Colonic mucosa (tissue), 4 donors: ENCODE measurements at regions not wholly inside any gene's neighbourhood (a gene's known extent, or its start where the extent isn't known, plus 50 kb on each side); places are given as distances from the start of the nearest gene placed in this dataset.

ENCODE experiments used
- DNase-seq: peaks from one replicate; pipeline ENCODE4 v3.0.0-alpha.2; 2020
- H3K27ac ChIP-seq: fragments of 200-600 bp; one replicate; pipeline ENCODE4 v1.8.0; 2021
- H3K27me3 ChIP-seq: fragments of 200-600 bp; one replicate; pipeline ENCODE4 v1.8.0; 2021
- H3K36me3 ChIP-seq: fragments of 200-600 bp; one replicate; pipeline ENCODE4 v1.8.0; 2021
- H3K4me1 ChIP-seq: fragments of 200-600 bp; one replicate; pipeline ENCODE4 v1.8.0; 2021; ENCODE audit warnings: mild to moderate bottlenecking
- H3K4me3 ChIP-seq: fragments of 200-600 bp; one replicate; pipeline ENCODE4 v1.8.0; 2021
- H3K9ac ChIP-seq, 2 donors: one replicate each; pipeline ENCODE4 v1.7.0; 2013; ENCODE audit warnings: control low read depth in 2 of 2, low read depth in 2 of 2, low read length in 2 of 2
- H3K9me3 ChIP-seq: fragments of 200-600 bp; one replicate; pipeline ENCODE4 v1.8.0; 2021
- intact Hi-C: fragments of 100-400 bp; cut with DNase I; formaldehyde crosslinking; loops from one replicate; pipeline ENCODE4 v1.14.1; 2022
- TF ChIP-seq, protein P1 (sequence below): fragments of 200-600 bp; IDR thresholded peaks from one replicate; pipeline ENCODE4 v1.8.0; 2022; ENCODE audit warnings: antibody characterized with exemption, mild to moderate bottlenecking
- donor health status: healthy.
- donor health status: DM: no; HTN: no; CAD: no.
- donor health status: DM: no; HTN: no; CAD: no.

DNA sequence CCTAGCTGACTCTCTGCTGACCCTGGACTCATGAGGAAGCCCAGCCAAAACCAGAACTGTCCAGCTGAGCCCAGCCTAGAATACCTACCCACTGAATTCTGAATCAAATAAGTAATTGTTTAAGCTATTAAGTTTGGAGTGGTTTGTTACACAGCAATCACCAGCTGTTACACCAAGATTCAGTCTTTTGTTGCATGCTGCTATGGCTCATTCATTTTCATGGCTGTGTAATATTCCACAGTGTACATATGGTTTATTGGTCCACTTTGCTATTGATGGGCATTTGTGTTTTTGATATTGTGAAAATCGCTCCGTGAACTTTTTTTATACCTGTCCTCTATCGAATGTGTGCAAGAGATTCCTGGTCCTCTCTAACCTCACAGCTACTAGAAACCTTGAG is 156.4 kb downstream of the FGF18 start:
- DNase-seq: no peak
- intact Hi-C loops: no loop called here
- Histone ChIP-seq H3K4me1 (no peaks in the 10 kb centered on the region), H3K36me3 (no peaks in the 10 kb centered on the region), H3K27ac (no peak overlapping the region), H3K4me3 (no peak overlapping the region), H3K27me3 (no peaks in the 10 kb centered on the region), H3K9me3 (no peaks in the 10 kb centered on the region), H3K9ac (no peak overlapping the region)
- TF ChIP-seq, protein P1, sequence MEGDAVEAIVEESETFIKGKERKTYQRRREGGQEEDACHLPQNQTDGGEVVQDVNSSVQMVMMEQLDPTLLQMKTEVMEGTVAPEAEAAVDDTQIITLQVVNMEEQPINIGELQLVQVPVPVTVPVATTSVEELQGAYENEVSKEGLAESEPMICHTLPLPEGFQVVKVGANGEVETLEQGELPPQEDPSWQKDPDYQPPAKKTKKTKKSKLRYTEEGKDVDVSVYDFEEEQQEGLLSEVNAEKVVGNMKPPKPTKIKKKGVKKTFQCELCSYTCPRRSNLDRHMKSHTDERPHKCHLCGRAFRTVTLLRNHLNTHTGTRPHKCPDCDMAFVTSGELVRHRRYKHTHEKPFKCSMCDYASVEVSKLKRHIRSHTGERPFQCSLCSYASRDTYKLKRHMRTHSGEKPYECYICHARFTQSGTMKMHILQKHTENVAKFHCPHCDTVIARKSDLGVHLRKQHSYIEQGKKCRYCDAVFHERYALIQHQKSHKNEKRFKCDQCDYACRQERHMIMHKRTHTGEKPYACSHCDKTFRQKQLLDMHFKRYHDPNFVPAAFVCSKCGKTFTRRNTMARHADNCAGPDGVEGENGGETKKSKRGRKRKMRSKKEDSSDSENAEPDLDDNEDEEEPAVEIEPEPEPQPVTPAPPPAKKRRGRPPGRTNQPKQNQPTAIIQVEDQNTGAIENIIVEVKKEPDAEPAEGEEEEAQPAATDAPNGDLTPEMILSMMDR: no peak

DNA sequence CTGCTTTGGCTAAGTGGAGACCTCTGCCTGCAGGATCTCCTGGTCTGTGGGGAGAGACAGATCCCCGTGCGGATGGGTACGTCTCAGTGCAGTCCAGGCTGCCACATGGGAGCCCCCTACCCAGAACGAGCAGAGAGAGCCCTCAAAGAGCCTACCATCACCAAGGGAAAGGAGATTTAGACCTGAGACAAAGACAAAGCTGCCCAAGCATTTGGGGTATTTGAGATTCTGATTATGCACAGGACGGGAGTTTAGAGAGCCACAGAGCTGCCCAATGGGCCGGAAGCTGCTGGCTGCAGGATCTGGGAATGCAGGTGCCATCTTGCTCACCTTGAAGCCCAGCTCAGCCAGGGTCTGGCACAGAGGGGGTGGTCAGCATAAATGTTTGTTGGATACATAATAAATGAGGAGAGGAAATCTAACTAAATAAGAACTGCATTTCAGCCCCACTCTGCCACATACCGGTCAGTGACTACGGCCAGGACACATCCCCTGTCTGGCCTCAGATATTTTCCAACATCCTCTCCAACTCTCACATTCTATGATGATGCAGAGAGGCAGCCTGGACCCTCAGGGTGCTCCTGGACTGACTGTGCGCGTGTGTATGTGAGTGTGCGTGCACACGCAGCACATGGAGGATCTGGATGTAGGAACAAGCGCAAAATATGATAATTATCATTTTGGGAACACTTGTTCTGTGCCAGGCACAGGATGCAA is 157.8 kb downstream of the FGF18 start:
- Histone ChIP-seq H3K9ac (no peak overlapping the region), H3K27me3 (no peaks in the 10 kb centered on the region), H3K4me3 (no peak overlapping the region), H3K36me3 (no peaks in the 10 kb centered on the region), H3K4me1 (no peaks in the 10 kb centered on the region), H3K9me3 (no peaks in the 10 kb centered on the region), H3K27ac (no peak overlapping the region)
- TF ChIP-seq, protein P1: no peak
- DNase-seq: no peak
- intact Hi-C loops: no loop called here

DNA sequence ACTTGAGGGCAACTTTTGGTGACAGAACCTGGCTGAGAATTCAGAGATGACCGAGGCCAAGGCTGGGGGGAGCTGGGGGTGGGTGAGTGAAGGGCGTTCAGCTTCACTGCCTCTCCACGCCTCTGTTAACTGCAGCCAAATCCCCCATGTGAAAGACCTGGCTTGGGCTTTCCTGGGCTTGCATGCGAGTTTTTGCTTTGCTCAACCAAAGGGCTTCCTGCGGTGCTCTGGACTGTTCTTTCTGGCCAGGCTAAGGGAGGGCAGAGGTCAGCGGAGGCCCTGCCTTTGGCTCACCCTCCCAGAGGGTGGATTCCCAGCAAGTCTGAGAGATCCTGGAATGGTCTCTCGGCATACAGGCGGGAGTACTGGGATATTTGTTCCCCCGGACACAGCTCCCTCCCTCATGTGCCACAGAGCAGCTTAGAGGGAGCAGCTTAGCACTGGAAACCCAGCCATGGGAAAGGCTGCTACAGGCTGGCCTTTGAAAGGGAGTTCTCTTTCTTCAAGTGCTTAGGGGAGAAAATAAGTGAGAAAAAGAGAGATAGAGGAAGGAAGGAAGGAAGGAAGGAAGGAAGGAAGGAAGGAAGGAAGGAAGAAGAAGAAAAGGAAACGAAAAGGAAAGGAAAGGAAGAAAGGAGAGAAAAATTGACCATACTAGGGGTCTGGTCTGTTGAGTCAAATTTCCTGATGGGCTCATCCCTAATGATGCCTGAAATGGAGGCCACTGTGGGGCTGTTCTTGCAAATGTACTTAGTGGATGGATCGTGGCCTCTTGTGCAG is 158.8 kb downstream of the FGF18 start:
- H3K36me3 ChIP-seq: no peaks in the 10 kb centered on the region
- no peak overlapping the region for H3K27ac ChIP-seq
- intact Hi-C loops: no loop called here
- DNase-seq: peak; percentile 13
- no peaks in the 10 kb centered on the region for H3K9me3 ChIP-seq
- TF ChIP-seq, protein P1: no peak
- no peaks in the 10 kb centered on the region for H3K27me3 ChIP-seq
- no peak overlapping the region for H3K9ac ChIP-seq
- H3K4me3 ChIP-seq: no peak overlapping the region
- no peaks in the 10 kb centered on the region for H3K4me1 ChIP-seq

DNA sequence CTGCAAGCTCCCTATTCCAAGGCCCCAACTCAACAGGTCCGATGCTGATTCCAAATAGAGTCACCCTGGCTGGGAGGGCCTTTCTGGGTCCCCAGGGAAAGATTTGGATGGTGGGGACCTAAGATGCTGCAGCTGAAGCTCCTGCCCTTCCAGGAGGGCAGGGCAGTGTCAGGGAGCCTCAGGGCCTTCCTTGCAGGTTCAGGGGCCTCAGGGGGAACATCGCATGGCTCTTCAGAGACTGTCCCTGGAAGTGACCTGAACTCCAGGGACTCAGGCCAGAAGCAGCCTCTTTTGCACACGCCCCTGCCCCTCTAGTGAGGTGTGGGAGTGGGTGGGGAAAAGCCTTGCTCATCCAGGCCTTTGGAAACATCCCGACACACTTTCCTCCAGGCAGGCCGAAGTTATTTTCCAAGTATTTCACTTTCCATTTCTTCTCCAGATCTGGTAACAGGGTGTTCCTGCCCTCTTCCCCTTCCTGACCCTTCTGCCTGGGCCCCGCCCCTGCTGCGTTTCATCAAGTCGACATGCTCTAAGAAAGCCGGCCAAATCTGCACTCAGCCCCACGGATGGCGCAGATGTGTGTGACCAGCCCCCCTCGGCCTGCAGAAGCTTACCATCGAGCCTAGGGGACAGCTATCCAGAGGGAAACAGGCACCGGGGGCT is 159.5 kb downstream of the FGF18 start:
- intact Hi-C loops: no loop called here

DNA sequence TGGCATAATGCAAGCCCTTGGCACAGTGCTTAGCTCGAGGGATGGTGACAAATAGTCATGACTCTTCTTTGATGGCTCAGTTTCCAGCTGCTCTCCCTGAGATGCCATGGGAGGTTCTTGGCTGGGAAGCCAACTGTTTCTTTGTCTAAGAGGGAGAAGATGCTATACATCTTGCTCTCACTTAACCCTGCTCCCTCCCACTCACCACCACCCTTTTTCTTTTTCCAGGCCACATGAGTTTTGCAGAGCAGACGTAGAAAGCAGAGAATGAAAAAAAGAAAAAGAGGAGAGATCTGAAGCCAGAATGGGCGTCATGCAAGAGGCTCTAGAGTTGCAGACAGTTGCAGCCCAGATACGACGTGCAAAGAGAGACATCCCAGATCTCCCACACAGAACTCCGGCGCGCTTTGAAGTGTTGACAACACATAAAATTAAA is 160.5 kb downstream of the FGF18 start:
- TF ChIP-seq, protein P1: no peak
- H3K4me3 ChIP-seq: no peak overlapping the region
- no peak overlapping the region for H3K9ac ChIP-seq
- intact Hi-C loops: no loop called here
- H3K36me3 ChIP-seq: no peaks in the 10 kb centered on the region
- H3K9me3 ChIP-seq: no peaks in the 10 kb centered on the region
- no peaks in the 10 kb centered on the region for H3K4me1 ChIP-seq
- H3K27ac ChIP-seq: no peak overlapping the region
- H3K27me3 ChIP-seq: no peaks in the 10 kb centered on the region
- DNase-seq: no peak

More for the DNA sequence above, 159.5 kb downstream of the FGF18 start:
- Histone ChIP-seq H3K4me3 (no peak overlapping the region), H3K9me3 (no peaks in the 10 kb centered on the region), H3K9ac (no peak overlapping the region), H3K36me3 (no peaks in the 10 kb centered on the region), H3K27ac (no peak overlapping the region), H3K27me3 (no peaks in the 10 kb centered on the region), H3K4me1 (no peaks in the 10 kb centered on the region)
- TF ChIP-seq, protein P1: no peak
- peak; percentile 40 for DNase-seq
